Immature natural killer cell (primary cell): ENCODE measurements at regions not wholly inside any gene's neighbourhood (a gene's known extent, or its start where the extent isn't known, plus 50 kb on each side); places are given as distances from the start of the nearest gene placed in this dataset.
"Not testable (repeated sequence)": the region's sequence is repeated elsewhere in the genome, so short reads cannot be mapped to it uniquely, and the experiment has no call there.

Source experiments
- DNase-seq, 3 donors: peaks; one replicate each; pipeline ENCODE4 v3.0.0; 2022; ENCODE audit warnings: mixed read lengths in 1 of 3
- H3K27ac Mint-ChIP-seq, 6 donors: one replicate each; pipeline ENCODE4 v1.8.0; 2020; ENCODE audit warnings: mixed read lengths in 6 of 6, mild to moderate bottlenecking in 5 of 6, inconsistent platforms in 4 of 6, moderate library complexity in 3 of 6
- H3K27me3 Mint-ChIP-seq, 3 donors: one replicate each; pipeline ENCODE4 v1.8.0; 2020 to 2021; ENCODE audit warnings: low read depth in 3 of 3, mild to moderate bottlenecking in 3 of 3, mixed read lengths in 3 of 3, moderate library complexity in 3 of 3, inconsistent platforms in 1 of 3
- H3K36me3 Mint-ChIP-seq, 3 donors: one replicate each; pipeline ENCODE4 v1.8.0; 2020; ENCODE audit warnings: mixed read lengths in 3 of 3, inconsistent platforms in 2 of 3, mild to moderate bottlenecking in 2 of 3
- H3K4me1 Mint-ChIP-seq, 2 donors: one replicate each; pipeline ENCODE4 v1.8.0; 2020; ENCODE audit warnings: inconsistent platforms in 2 of 2, mild to moderate bottlenecking in 2 of 2, mixed read lengths in 2 of 2, moderate library complexity in 1 of 2
- H3K4me3 Mint-ChIP-seq, 5 donors: one replicate each; pipeline ENCODE4 v1.8.0; 2020; ENCODE audit warnings: mild to moderate bottlenecking in 5 of 5, mixed read lengths in 5 of 5, inconsistent platforms in 3 of 5, moderate library complexity in 3 of 5
- H3K9me3 Mint-ChIP-seq, 6 donors: one replicate each; pipeline ENCODE4 v1.8.0; 2020; ENCODE audit warnings: mild to moderate bottlenecking in 6 of 6, mixed read lengths in 6 of 6, inconsistent platforms in 4 of 6, moderate library complexity in 3 of 6

GRCh38 chr2:91476244-91476935, 2784.9 kb downstream of the RPIA start:
- Mint-ChIP-seq H3K27me3 (peaks cover 13 to 19% (median 14%) of the 10 kb centered on the region in 3 donors), H3K27ac (peak overlapping the region in 4 of 6 donors; percentile 70 to 93 (median 78)), H3K4me3 (peak overlapping the region; percentile 69 to 87 (median 78))
- DNase-seq, H3K36me3 Mint-ChIP-seq, H3K9me3 Mint-ChIP-seq, H3K4me1 Mint-ChIP-seq: not testable (repeated sequence)

GRCh38 chr2:91476936-91477246, 2785.4 kb downstream of the RPIA start:
- not testable (repeated sequence) for H3K4me1 Mint-ChIP-seq, H3K36me3 Mint-ChIP-seq, H3K9me3 Mint-ChIP-seq, DNase-seq
- Mint-ChIP-seq H3K27ac (peak overlapping the region in 4 of 6 donors; percentile 70 to 93 (median 78)), H3K27me3 (peaks cover 14 to 19% (median 16%) of the 10 kb centered on the region in 3 donors), H3K4me3 (peak overlapping the region; percentile 69 to 87 (median 78))

- not testable (repeated sequence) for H3K36me3 Mint-ChIP-seq, H3K9me3 Mint-ChIP-seq, DNase-seq, H3K4me1 Mint-ChIP-seq
- Mint-ChIP-seq H3K27me3 (peaks cover 14 to 19% (median 16%) of the 10 kb centered on the region in 3 donors), H3K27ac (peak overlapping the region in 1 of 6 donors; percentile 79), H3K4me3 (peak overlapping the region in 1 of 5 donors; percentile 65)
Measured at GRCh38 chr2:91477291-91477690, 2785.8 kb downstream of the RPIA start.

- peaks cover 14 to 19% (median 16%) of the 10 kb centered on the region in 3 donors for H3K27me3 Mint-ChIP-seq
- peak in 1 of 3 donors; percentile 23 for DNase-seq
- peaks cover 0 to 4% (median 0%) of the 10 kb centered on the region in 3 donors for H3K36me3 Mint-ChIP-seq
- no peak overlapping the region for H3K27ac Mint-ChIP-seq
- H3K9me3 Mint-ChIP-seq = peaks cover 2 to 13% (median 6%) of the 10 kb centered on the region in 6 donors
- H3K4me3 Mint-ChIP-seq = peak overlapping the region in 1 of 5 donors; percentile 65
- peaks cover 5 to 8% of the 10 kb centered on the region in 2 donors for H3K4me1 Mint-ChIP-seq
Measured at GRCh38 chr2:91477731-91478672, 2786.5 kb downstream of the RPIA start.

- peak overlapping the region in 2 of 6 donors; percentile 66 to 86 for H3K27ac Mint-ChIP-seq
Measured at GRCh38 chr2:91478851-91479718, 2787.6 kb downstream of the RPIA start.

GRCh38 chr2:91485226-91485625, 2793.8 kb downstream of the RPIA start:
- H3K27ac Mint-ChIP-seq, H3K27me3 Mint-ChIP-seq, H3K9me3 Mint-ChIP-seq, H3K36me3 Mint-ChIP-seq, H3K4me3 Mint-ChIP-seq, DNase-seq, H3K4me1 Mint-ChIP-seq: not testable (repeated sequence)

More at GRCh38 chr2:91478851-91479718, 2787.6 kb downstream of the RPIA start:
- H3K4me1 Mint-ChIP-seq, H3K36me3 Mint-ChIP-seq: not testable (repeated sequence)
- Mint-ChIP-seq H3K9me3 (peaks cover 2 to 13% (median 6%) of the 10 kb centered on the region in 6 donors), H3K27me3 (peaks cover 14 to 19% (median 16%) of the 10 kb centered on the region in 3 donors), H3K4me3 (peak overlapping the region; percentile 63 to 82 (median 76))
- DNase-seq = peak in 2 of 3 donors; percentile 21 to 42

- peaks cover 0 to 11% (median 4%) of the 10 kb centered on the region in 6 donors for H3K9me3 Mint-ChIP-seq
- not testable (repeated sequence) for H3K36me3 Mint-ChIP-seq
Measured at GRCh38 chr2:91497129-91498064, 2805.9 kb downstream of the RPIA start.

GRCh38 chr2:91498065-91498449, 2806.6 kb downstream of the RPIA start:
- H3K9me3 Mint-ChIP-seq = peaks cover 0 to 11% (median 4%) of the 10 kb centered on the region in 6 donors
- not testable (repeated sequence) for H3K36me3 Mint-ChIP-seq, H3K4me1 Mint-ChIP-seq, DNase-seq, H3K27me3 Mint-ChIP-seq, H3K27ac Mint-ChIP-seq, H3K4me3 Mint-ChIP-seq

More at GRCh38 chr2:91497129-91498064, 2805.9 kb downstream of the RPIA start:
- not testable (repeated sequence) for H3K4me3 Mint-ChIP-seq, H3K27ac Mint-ChIP-seq, H3K4me1 Mint-ChIP-seq, DNase-seq, H3K27me3 Mint-ChIP-seq

GRCh38 chr2:91498513-91499250, 2807.2 kb downstream of the RPIA start:
- H3K36me3 Mint-ChIP-seq, DNase-seq, H3K27ac Mint-ChIP-seq: not testable (repeated sequence)

GRCh38 chr2:91499431-91500050, 2808.1 kb downstream of the RPIA start:
- not testable (repeated sequence) for H3K4me3 Mint-ChIP-seq, H3K36me3 Mint-ChIP-seq, H3K27me3 Mint-ChIP-seq, DNase-seq, H3K27ac Mint-ChIP-seq, H3K4me1 Mint-ChIP-seq
- peaks cover 0 to 11% (median 4%) of the 10 kb centered on the region in 6 donors for H3K9me3 Mint-ChIP-seq

More at GRCh38 chr2:91498513-91499250, 2807.2 kb downstream of the RPIA start:
- H3K4me1 Mint-ChIP-seq, H3K27me3 Mint-ChIP-seq, H3K4me3 Mint-ChIP-seq: not testable (repeated sequence)
- peaks cover 0 to 11% (median 4%) of the 10 kb centered on the region in 6 donors for H3K9me3 Mint-ChIP-seq

GRCh38 chr2:91500246-91500977, 2808.9 kb downstream of the RPIA start:
- not testable (repeated sequence) for H3K27me3 Mint-ChIP-seq, DNase-seq, H3K4me3 Mint-ChIP-seq, H3K4me1 Mint-ChIP-seq, H3K27ac Mint-ChIP-seq, H3K36me3 Mint-ChIP-seq
- peaks cover 0 to 11% (median 4%) of the 10 kb centered on the region in 6 donors for H3K9me3 Mint-ChIP-seq
